ENCODE measurements at regions not wholly inside any gene's neighbourhood (a gene's known extent, or its start where the extent isn't known, plus 50 kb on each side); places are given as distances from the start of the nearest gene placed in this dataset.

- no peak for TF ChIP-seq CTCF (IDR thresholded peaks at IDR 0.05)
- no peak for TF ChIP-seq POLR2A (IDR thresholded peaks at IDR 0.05)
Observed at GRCh38 chr7:35869810-35870209, 69.0 kb downstream of the SEPTIN7 start.

All from heart left ventricle (tissue), 13 donors.